H9 (cell line): ENCODE measurements at regions not wholly inside any gene's neighbourhood (a gene's known extent, or its start where the extent isn't known, plus 50 kb on each side); places are given as distances from the start of the nearest gene placed in this dataset.

Experiments
- DNase-seq: peaks from one replicate; pipeline ENCODE4 v3.0.0-alpha.2; 2017
- H2AFZ ChIP-seq: one replicate; pipeline ENCODE4 v1.6.1; 2013; ENCODE audit warnings: mild to moderate bottlenecking, low read length, control low read depth, moderate library complexity
- H2AK5ac ChIP-seq: 2 replicates; pipeline ENCODE4 v1.6.1; 2013; ENCODE audit warnings: low read length, control low read depth, mixed read lengths; ENCODE audit not compliant: insufficient read length
- H2BK120ac ChIP-seq: one replicate; pipeline ENCODE4 v1.6.1; 2013; ENCODE audit warnings: low read depth, mild to moderate bottlenecking, low read length, control low read depth, inconsistent platforms; ENCODE audit not compliant: poor library complexity, severe bottlenecking
- H2BK12ac ChIP-seq: 2 replicates; pipeline ENCODE4 v1.6.1; 2013; ENCODE audit warnings: low read length, control low read depth, mixed read lengths, low read depth; ENCODE audit not compliant: insufficient read length
- H2BK15ac ChIP-seq: 2 replicates; pipeline ENCODE4 v1.6.1; 2013; ENCODE audit warnings: low read depth, low read length, control low read depth
- H2BK20ac ChIP-seq: one replicate; pipeline ENCODE4 v1.6.1; 2013; ENCODE audit warnings: low read depth, mild to moderate bottlenecking, low read length, control low read depth, inconsistent platforms; ENCODE audit not compliant: poor library complexity, severe bottlenecking
- H2BK5ac ChIP-seq: 2 replicates; pipeline ENCODE4 v1.6.1; 2013; ENCODE audit warnings: low read length, control low read depth, mixed read lengths; ENCODE audit not compliant: insufficient read length
- H3K14ac ChIP-seq: 2 replicates; pipeline ENCODE4 v1.6.1; 2013; ENCODE audit warnings: low read length, control low read depth; ENCODE audit not compliant: insufficient read depth
- H3K18ac ChIP-seq: 2 replicates; pipeline ENCODE4 v1.6.1; 2013; ENCODE audit warnings: low read depth, mild to moderate bottlenecking, mixed read lengths, low read length, control low read depth; ENCODE audit not compliant: insufficient read length
- H3K23ac ChIP-seq: 2 replicates; pipeline ENCODE4 v1.6.1; 2013; ENCODE audit warnings: low read length, control low read depth, mixed read lengths, low read depth; ENCODE audit not compliant: insufficient read length
- H3K23me2 ChIP-seq: 2 replicates; pipeline ENCODE4 v1.6.1; 2013; ENCODE audit warnings: low read depth, mild to moderate bottlenecking, mixed read lengths, low read length, control low read depth; ENCODE audit not compliant: insufficient read length, poor library complexity, severe bottlenecking
- H3K27ac ChIP-seq: 2 replicates; pipeline ENCODE4 v1.5.1; 2013; ENCODE audit warnings: low read length, control low read depth, mixed read lengths, low read depth; ENCODE audit not compliant: insufficient read length
- H3K27me3 ChIP-seq: 2 replicates; pipeline ENCODE4 v1.6.1; 2013; ENCODE audit warnings: low read length, control low read depth, inconsistent platforms; ENCODE audit not compliant: insufficient read depth
- H3K4ac ChIP-seq: 2 replicates; pipeline ENCODE4 v1.6.1; 2013; ENCODE audit warnings: low read depth, mild to moderate bottlenecking, control low read depth, inconsistent platforms, low read length, moderate library complexity
- H3K4me1 ChIP-seq: 2 replicates; pipeline ENCODE4 v1.6.1; 2013; ENCODE audit warnings: low read length, control low read depth, inconsistent platforms; ENCODE audit not compliant: insufficient read depth
- H3K4me2 ChIP-seq: 2 replicates; pipeline ENCODE4 v1.6.1; 2013; ENCODE audit warnings: low read length, control low read depth, mixed read lengths; ENCODE audit not compliant: insufficient read length, insufficient read depth
- H3K56ac ChIP-seq: 2 replicates; pipeline ENCODE4 v1.6.1; 2013; ENCODE audit warnings: low read depth, mild to moderate bottlenecking, mixed read lengths, low read length, control low read depth; ENCODE audit not compliant: insufficient read length
- H3K79me1 ChIP-seq: 2 replicates; pipeline ENCODE4 v1.6.1; 2013; ENCODE audit warnings: low read depth, mild to moderate bottlenecking, moderate library complexity, low read length, control low read depth, inconsistent platforms; ENCODE audit not compliant: insufficient read depth, poor library complexity, severe bottlenecking
- H3K79me2 ChIP-seq: 2 replicates; pipeline ENCODE4 v1.6.1; 2013; ENCODE audit warnings: low read length, control low read depth, inconsistent platforms; ENCODE audit not compliant: insufficient read depth
- H3K9ac ChIP-seq: 2 replicates; pipeline ENCODE4 v1.6.1; 2013; ENCODE audit warnings: low read length, control low read depth, mixed read lengths; ENCODE audit not compliant: insufficient read length; ENCODE audit errors: extremely low read depth
- H3K9me3 ChIP-seq: one replicate; pipeline ENCODE4 v1.6.1; 2013; ENCODE audit warnings: low read depth, low read length, inconsistent platforms; ENCODE audit not compliant: control insufficient read depth
- H3T11ph ChIP-seq: one replicate; pipeline ENCODE4 v1.6.1; 2013; ENCODE audit warnings: mild to moderate bottlenecking, low read length, control low read depth, inconsistent platforms
- H4K20me1 ChIP-seq: one replicate; pipeline ENCODE4 v1.6.1; 2013; ENCODE audit not compliant: control insufficient read depth, insufficient read length, insufficient read depth
- H4K5ac ChIP-seq: 2 replicates; pipeline ENCODE4 v1.6.1; 2013; ENCODE audit warnings: low read depth, mild to moderate bottlenecking, mixed read lengths, low read length, control low read depth; ENCODE audit not compliant: insufficient read length
- H4K8ac ChIP-seq: replicated peaks from 2 replicates; pipeline ENCODE4 v1.6.1; 2013; ENCODE audit warnings: low read length, control low read depth, mixed read lengths, low read depth; ENCODE audit not compliant: insufficient read length
- H4K91ac ChIP-seq: 2 replicates; pipeline ENCODE4 v1.6.1; 2013; ENCODE audit warnings: low read depth, mild to moderate bottlenecking, moderate library complexity, mixed read lengths, low read length, control low read depth; ENCODE audit not compliant: insufficient read length
- H3K27ac Mint-ChIP-seq, 3 experiments: 2 replicates in 2 of 3; 3 replicates in 1 of 3; pipeline ENCODE4 v1.8.0; 2020 to 2021; ENCODE audit warnings: mixed read lengths in 3 of 3, mild to moderate bottlenecking in 1 of 3, moderate library complexity in 1 of 3
- H3K27me3 Mint-ChIP-seq: 2 replicates; pipeline ENCODE4 v1.8.0; 2021; ENCODE audit warnings: low read depth, mild to moderate bottlenecking, moderate library complexity, mixed read lengths
- H3K36me3 Mint-ChIP-seq, 3 experiments: 2 replicates in 2 of 3; 3 replicates in 1 of 3; pipeline ENCODE4 v1.8.0; 2020 to 2021; ENCODE audit warnings: low read depth in 3 of 3, mixed read lengths in 3 of 3; ENCODE audit not compliant: insufficient read depth in 1 of 3
- H3K4me1 Mint-ChIP-seq, 2 experiments: 2 replicates each; pipeline ENCODE4 v1.8.0; 2020; ENCODE audit warnings: mixed read lengths in 2 of 2
- H3K4me3 Mint-ChIP-seq, 2 experiments: 2 replicates in 1 of 2; 3 replicates in 1 of 2; pipeline ENCODE4 v1.8.0; 2020 to 2021; ENCODE audit warnings: mild to moderate bottlenecking in 2 of 2, mixed read lengths in 2 of 2, moderate library complexity in 1 of 2
- H3K9me3 Mint-ChIP-seq, 2 experiments: 2 replicates in 1 of 2; 3 replicates in 1 of 2; pipeline ENCODE4 v1.8.0; 2020; ENCODE audit warnings: mild to moderate bottlenecking in 2 of 2, mixed read lengths in 2 of 2, moderate library complexity in 1 of 2
- WGBS: extraction: QIAGEN DNeasy Blood & Tissue Kit; methylation state at CpG from one replicate; pipeline ENCODE4 v1.1.7; 2013; ENCODE audit warnings: missing lambda C conversion rate, low lambda C conversion rate, mixed read lengths; ENCODE audit not compliant: insufficient read length; ENCODE audit errors: extremely low coverage; 5-methylcytosine and 5-hydroxymethylcytosine counted together
- TF ChIP-seq, protein P1 (sequence below): fragments of 200-600 bp; sonication (generic); conservative IDR thresholded peaks from 3 replicates; pipeline ENCODE4 v1.8.0; 2021; ENCODE audit warnings: antibody characterized with exemption, mild to moderate bottlenecking

DNA sequence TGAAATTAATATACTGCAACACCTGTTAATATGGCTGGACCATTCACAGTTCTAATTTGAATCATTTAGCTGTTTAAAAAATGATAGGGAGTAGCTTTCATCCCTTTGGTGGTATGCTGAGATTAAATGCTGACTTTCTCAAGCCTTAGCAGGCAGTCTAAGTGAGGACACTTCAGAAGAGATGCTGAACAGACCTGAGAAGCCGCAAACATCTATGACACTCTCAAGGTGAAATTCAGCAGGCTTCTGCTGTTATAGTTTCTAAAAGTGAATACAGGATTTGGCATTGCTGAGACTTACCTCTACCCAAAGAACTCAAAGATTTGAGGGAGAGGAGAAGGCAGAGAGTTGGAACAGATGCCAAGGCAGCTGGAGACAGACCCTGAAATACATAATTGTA lies 431.2 kb upstream of the FAM98A start:
- Histone ChIP-seq H2BK120ac (no peak overlapping the region), H4K20me1 (no peaks in the 10 kb centered on the region), H3K4me2 (no peak overlapping the region), H3K4ac (no peak overlapping the region), H3K23me2 (no peaks in the 10 kb centered on the region), H3K27me3 (no peaks in the 10 kb centered on the region), H3K14ac (no peak overlapping the region), H2BK20ac (no peak overlapping the region), H3K9ac (no peak overlapping the region), H2AFZ (no peak overlapping the region), H3K9me3 (no peaks in the 10 kb centered on the region), H3K56ac (no peak overlapping the region), H2BK12ac (no peak overlapping the region), H3K27ac (no peak overlapping the region), H3K23ac (no peak overlapping the region), H2BK15ac (no peak overlapping the region), H3K79me1 (no peaks in the 10 kb centered on the region), H4K91ac (no peak overlapping the region), H3K79me2 (no peaks in the 10 kb centered on the region), H3K18ac (no peak overlapping the region), H3T11ph (no peak overlapping the region), H3K4me1 (no peaks in the 10 kb centered on the region), H2BK5ac (no peak overlapping the region), H4K5ac (no peak overlapping the region), H2AK5ac (no peak overlapping the region), H4K8ac (no peak overlapping the region)
- Mint-ChIP-seq H3K9me3 (no peaks in the 10 kb centered on the region; a peak in 1 of 5 replicates), H3K4me1 (no peaks in the 10 kb centered on the region), H3K36me3 (no peaks in the 10 kb centered on the region), H3K4me3 (no peak overlapping the region), H3K27ac (no peak overlapping the region), H3K27me3 (no peaks in the 10 kb centered on the region; the same call in 1 of the 2 replicates)
- no CpG with 5 or more reads among the region's 1 CpG for whole genome bisulfite sequencing
- TF ChIP-seq, protein P1, sequence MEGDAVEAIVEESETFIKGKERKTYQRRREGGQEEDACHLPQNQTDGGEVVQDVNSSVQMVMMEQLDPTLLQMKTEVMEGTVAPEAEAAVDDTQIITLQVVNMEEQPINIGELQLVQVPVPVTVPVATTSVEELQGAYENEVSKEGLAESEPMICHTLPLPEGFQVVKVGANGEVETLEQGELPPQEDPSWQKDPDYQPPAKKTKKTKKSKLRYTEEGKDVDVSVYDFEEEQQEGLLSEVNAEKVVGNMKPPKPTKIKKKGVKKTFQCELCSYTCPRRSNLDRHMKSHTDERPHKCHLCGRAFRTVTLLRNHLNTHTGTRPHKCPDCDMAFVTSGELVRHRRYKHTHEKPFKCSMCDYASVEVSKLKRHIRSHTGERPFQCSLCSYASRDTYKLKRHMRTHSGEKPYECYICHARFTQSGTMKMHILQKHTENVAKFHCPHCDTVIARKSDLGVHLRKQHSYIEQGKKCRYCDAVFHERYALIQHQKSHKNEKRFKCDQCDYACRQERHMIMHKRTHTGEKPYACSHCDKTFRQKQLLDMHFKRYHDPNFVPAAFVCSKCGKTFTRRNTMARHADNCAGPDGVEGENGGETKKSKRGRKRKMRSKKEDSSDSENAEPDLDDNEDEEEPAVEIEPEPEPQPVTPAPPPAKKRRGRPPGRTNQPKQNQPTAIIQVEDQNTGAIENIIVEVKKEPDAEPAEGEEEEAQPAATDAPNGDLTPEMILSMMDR: no peak
- DNase-seq: no peak
